ENCODE measurements at regions not wholly inside any gene's neighbourhood (a gene's known extent, or its start where the extent isn't known, plus 50 kb on each side); places are given as distances from the start of the nearest gene placed in this dataset.

GRCh38 chr2:41927581-41928264 is 120.1 kb upstream of the PKDCC start:
- no peak for TF ChIP-seq CTCF (conservative IDR thresholded peaks at IDR 0.05 in 1 of 2, IDR thresholded peaks at IDR 0.05 in 1 of 2; ENCODE audit: low read depth in 1 of 2, low read length in 2 of 2)
- TF ChIP-seq EZH2 (IDR thresholded peaks at IDR 0.05; ENCODE audit: low read length, missing control alignments) = no peak

Data from fibroblast of lung (primary cell).